K562 (cell line): ENCODE measurements at regions not wholly inside any gene's neighbourhood (a gene's known extent, or its start where the extent isn't known, plus 50 kb on each side); places are given as distances from the start of the nearest gene placed in this dataset.

Experiments used
- ATAC-seq: fragments of 200-7000 bp; cut with Tn5 transposase; 3 replicates; pipeline ENCODE4 v1.9.1; 2020; ENCODE audit warnings: moderate library complexity
- BruUV-seq: library from RNA; stranded (reverse); fragments of 400-500 nt; replicated peaks from 2 replicates; lab custom pipeline; 2021; lab: Mats Ljungman, UMichigan
- CTCF ChIA-PET: fragments of 300-600 bp; formaldehyde crosslinking; extraction: SDS; loops from one replicate; lab custom pipeline; 2021; ENCODE audit warnings: low intra/inter-chr PET ratio; lab: Yijun Ruan, JAX
- POLR2A ChIA-PET: fragments of 300-600, 350-650 bp; sonication (Branson Sonifier 250); formaldehyde crosslinking; extraction: SDS; loops from one replicate; lab custom pipeline; 2021; ENCODE audit warnings: antibody characterized with exemption, inconsistent platforms; lab: Yijun Ruan, JAX
- DNase-seq, 4 experiments: peaks; one replicate each; pipeline versions ENCODE4 v3.0.0 to v3.0.0-alpha.2; 2011 to 2018; ENCODE audit warnings: low spot score in 3 of 4, mixed read lengths in 3 of 4; ENCODE audit errors: extremely low read depth in 1 of 4
- FAIRE-seq: peaks from 2 replicates; lab custom pipeline; 2011; peaks lifted over from hg19 to GRCh38; lab: Jason Lieb, UNC
- H2AFZ ChIP-seq: 2 replicates; pipeline ENCODE4 v1.6.0; 2011; ENCODE audit warnings: low read depth, low read length, control low read depth, inconsistent platforms
- H3K27ac ChIP-seq: fragments of 200-600 bp; 3 replicates; pipeline ENCODE4 v1.8.0; 2011; ENCODE audit warnings: low read depth, mild to moderate bottlenecking, control low read depth, inconsistent platforms, low read length, moderate library complexity, mixed read lengths; ENCODE audit errors: extremely low read depth
- H3K27me3 ChIP-seq, 2 experiments: fragments of 300-600 bp in 1 of 2; 2 replicates in 1 of 2; 3 replicates in 1 of 2; pipeline versions ENCODE4 v1.6.0 to v1.8.0; 2011; ENCODE audit warnings: inconsistent platforms in 2 of 2, low read length in 2 of 2, mild to moderate bottlenecking in 1 of 2, mixed read lengths in 1 of 2, moderate library complexity in 1 of 2; ENCODE audit not compliant: control insufficient read depth in 2 of 2, insufficient read depth in 2 of 2
- H3K36me3 ChIP-seq: fragments of 300-600 bp; 3 replicates; pipeline ENCODE4 v1.8.0; 2011; ENCODE audit warnings: mild to moderate bottlenecking, low read length, inconsistent platforms; ENCODE audit not compliant: control insufficient read depth, insufficient read depth
- H3K4me1 ChIP-seq, 2 experiments: fragments of 200-600 bp in 1 of 2; replicated peaks in 1 of 2; 2 replicates in 1 of 2; 3 replicates in 1 of 2; pipeline versions ENCODE4 v1.5.1 to v1.8.0; 2011; ENCODE audit warnings: inconsistent platforms in 2 of 2, low read length in 2 of 2, mild to moderate bottlenecking in 1 of 2, mixed read lengths in 1 of 2, moderate library complexity in 1 of 2; ENCODE audit not compliant: control insufficient read depth in 2 of 2, insufficient read depth in 2 of 2
- H3K4me2 ChIP-seq: 2 replicates; pipeline ENCODE4 v1.6.1; 2011; ENCODE audit warnings: low read length, control low read depth, inconsistent platforms, mixed read lengths; ENCODE audit not compliant: insufficient read depth
- H3K4me3 ChIP-seq: fragments of 200-600 bp; sonication (generic), shearing (Covaris generic); 2 replicates; pipeline ENCODE4 v1.5.1; 2016; ENCODE audit warnings: control low read depth, inconsistent platforms
- H3K79me2 ChIP-seq: fragments of 200-600 bp; 3 replicates; pipeline ENCODE4 v1.8.0; 2011; ENCODE audit warnings: low read length, inconsistent platforms; ENCODE audit not compliant: control insufficient read depth, insufficient read depth
- H3K9ac ChIP-seq, 2 experiments: 2 replicates each; pipeline versions ENCODE4 v1.6.0 to v1.6.1; 2011; ENCODE audit warnings: low read depth in 2 of 2, low read length in 2 of 2, control low read depth in 1 of 2, inconsistent platforms in 1 of 2, mild to moderate bottlenecking in 1 of 2, mixed read lengths in 1 of 2; ENCODE audit not compliant: insufficient read depth in 1 of 2
- H3K9me1 ChIP-seq: one replicate; pipeline ENCODE4 v1.6.0; 2011; ENCODE audit warnings: inconsistent platforms, mild to moderate bottlenecking, low read length, moderate library complexity; ENCODE audit not compliant: control insufficient read depth, insufficient read depth
- H3K9me3 ChIP-seq: replicated peaks from 2 replicates; pipeline ENCODE4 v1.5.1; 2011; ENCODE audit warnings: low read depth, low read length, inconsistent platforms; ENCODE audit not compliant: control insufficient read depth, insufficient read depth
- H4K20me1 ChIP-seq: replicated peaks from 2 replicates; pipeline ENCODE4 v1.6.1; 2011; ENCODE audit warnings: low read length, inconsistent platforms, mixed read lengths; ENCODE audit not compliant: control insufficient read depth, insufficient read depth
- ARHGAP35 ChIP-seq: fragments of 450-650 bp; IDR thresholded peaks from 2 replicates; pipeline ENCODE4 v1.6.1; 2018; ENCODE audit not compliant: partially characterized antibody
- ELF1 ChIP-seq: fragments of 200-800 bp; sonication (Bioruptor generic); IDR thresholded peaks from 2 replicates; pipeline ENCODE4 v1.6.1; 2016; ENCODE audit warnings: missing genetic modification characterization, missing compliant biosample characterization
- FOXK2 ChIP-seq, 2 experiments: fragments of 450-650 bp; IDR thresholded peaks in 1 of 2; conservative IDR thresholded peaks in 1 of 2; 2 replicates each; pipeline ENCODE4 v1.6.1; 2016; ENCODE audit warnings: low read depth in 2 of 2, mild to moderate bottlenecking in 1 of 2
- GATAD2A ChIP-seq: fragments of 450-650 bp; IDR thresholded peaks from 2 replicates; pipeline ENCODE4 v1.6.1; 2017
- ILK ChIP-seq: fragments of 450-650 bp; IDR thresholded peaks from 2 replicates; pipeline ENCODE4 v1.6.1; 2016; ENCODE audit warnings: missing genetic modification characterization, low read depth, mild to moderate bottlenecking, missing compliant biosample characterization, moderate library complexity, borderline replicate concordance
- L3MBTL2 ChIP-seq: fragments of 450-650 bp; IDR thresholded peaks from 2 replicates; pipeline ENCODE4 v1.6.1; 2016; ENCODE audit warnings: mild to moderate bottlenecking, moderate library complexity
- MTA1 ChIP-seq: fragments of 450-650 bp; IDR thresholded peaks from 2 replicates; pipeline ENCODE4 v1.6.1; 2017; ENCODE audit warnings: borderline replicate concordance
- NCOR1 ChIP-seq: fragments of 450-650 bp; IDR thresholded peaks from 2 replicates; pipeline ENCODE4 v1.6.1; 2016; ENCODE audit warnings: mild to moderate bottlenecking, moderate library complexity
- NFIX ChIP-seq: fragments of 250-450 bp; sonication (Bioruptor Pico); IDR thresholded peaks from 2 replicates; pipeline ENCODE4 v1.4.0; 2020; ENCODE audit warnings: low read depth, mild to moderate bottlenecking, moderate library complexity
- PHF20 ChIP-seq: fragments of 450-650 bp; IDR thresholded peaks from 2 replicates; pipeline ENCODE4 v1.6.1; 2018; ENCODE audit not compliant: partially characterized antibody
- POLR2G ChIP-seq: fragments of 200-400 bp; formaldehyde crosslinking; IDR thresholded peaks from 2 replicates; pipeline ENCODE4 v1.6.1; 2017; ENCODE audit warnings: low read depth, mild to moderate bottlenecking, antibody characterized with exemption, low read length, moderate library complexity
- SMAD2 ChIP-seq: fragments of 150-350 bp; IDR thresholded peaks from 2 replicates; pipeline ENCODE4 v1.6.1; 2014; ENCODE audit warnings: low read depth, mild to moderate bottlenecking, low read length
- U2AF1 ChIP-seq: fragments of 200-400 bp; formaldehyde crosslinking; optimal IDR thresholded peaks from 2 replicates; pipeline ENCODE3; 2017; ENCODE audit warnings: mild to moderate bottlenecking, low read depth, low read length, moderate library complexity
- ZNF124 ChIP-seq: sonication (generic); formaldehyde crosslinking; IDR thresholded peaks from 2 replicates; pipeline ENCODE4 v1.8.1; 2022; ENCODE audit warnings: missing genetic modification reagents
- ZNF143 ChIP-seq: sonication (generic); formaldehyde crosslinking; IDR thresholded peaks from 2 replicates; pipeline ENCODE4 v1.9.0; 2022; ENCODE audit warnings: mild to moderate bottlenecking, missing genetic modification reagents
- ZNF347 ChIP-seq: fragments of 450-650 bp; formaldehyde crosslinking; IDR thresholded peaks from 2 replicates; pipeline ENCODE4 v1.4.0; 2020; ENCODE audit warnings: low read depth, mild to moderate bottlenecking, moderate library complexity
- ZNF57 ChIP-seq: fragments of 450-650 bp; formaldehyde crosslinking; IDR thresholded peaks from 2 replicates; pipeline ENCODE4 v1.4.0; 2020; ENCODE audit warnings: mild to moderate bottlenecking, moderate library complexity
- WGBS: fragments of 100-300 bp; shearing (Covaris generic); methylation state at CpG from one replicate; pipeline ENCODE4 v1.1.6; 2016; ENCODE audit warnings: low coverage, mixed read lengths; ENCODE audit not compliant: insufficient coverage; ENCODE audit errors: missing lambda C conversion rate; 5-methylcytosine and 5-hydroxymethylcytosine counted together
- in situ Hi-C: fragments of 300-500 bp; cut with MboI; formaldehyde crosslinking; loops from 4 replicates; pipeline ENCODE4 v1.15.0; 2018; ENCODE audit warnings: inconsistent platforms, mixed read lengths
- intact Hi-C: fragments of 100-400 bp; cut with micrococcal nuclease; formaldehyde crosslinking; loops from 2 replicates; pipeline ENCODE4 v1.14.2; 2022
- TF ChIP-seq, protein P1 (sequence below): fragments of 450-650 bp; conservative IDR thresholded peaks from 2 replicates; pipeline ENCODE4 v1.6.1; 2016; ENCODE audit warnings: missing genetic modification characterization, low read depth, mild to moderate bottlenecking, control low read depth, missing compliant biosample characterization
- TF ChIP-seq, protein P2 (sequence below): fragments of 250-450 bp; sonication (Bioruptor Pico); IDR thresholded peaks from 2 replicates; pipeline ENCODE4 v1.9.0; 2021; ENCODE audit warnings: mild to moderate bottlenecking
- TF ChIP-seq, protein P3 (sequence below): fragments of 450-650 bp; conservative IDR thresholded peaks from 2 replicates; pipeline ENCODE4 v1.6.1; 2016; ENCODE audit warnings: missing genetic modification characterization, low read depth, mild to moderate bottlenecking, missing compliant biosample characterization, moderate library complexity

DNA sequence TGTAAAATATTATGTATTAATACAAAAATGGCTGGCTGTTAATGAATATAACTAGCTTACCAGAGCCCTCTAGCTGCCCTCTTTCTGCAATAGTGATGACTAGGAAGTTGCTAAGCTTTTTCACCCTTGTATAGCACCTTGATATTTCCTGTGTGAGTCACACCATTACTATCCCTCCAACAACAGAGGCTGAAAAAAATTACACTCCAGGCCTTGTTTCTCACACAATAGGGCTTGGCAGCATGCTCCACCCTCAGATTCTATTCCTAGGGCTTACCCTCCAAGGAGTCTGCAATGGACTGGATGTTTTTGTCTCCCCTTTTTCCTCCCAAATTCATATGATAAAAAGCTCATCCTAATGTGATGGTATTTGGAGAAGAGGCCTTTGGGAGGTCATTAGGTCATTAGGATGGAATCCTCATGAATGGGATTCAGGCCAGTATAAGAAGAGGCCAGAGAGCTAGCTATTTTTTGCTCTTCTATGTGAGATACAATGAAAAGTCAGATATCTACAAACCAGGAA lies 184.6 kb upstream of the MAP1B start (continued):
- no peak for TF ChIP-seq POLR2G
- peak; percentile 41; the same call in 1 of the 2 replicates for TF ChIP-seq ELF1 (tag)
- TF ChIP-seq U2AF1 = no peak
- TF ChIP-seq, all 486 proteins: peak for 8

DNA sequence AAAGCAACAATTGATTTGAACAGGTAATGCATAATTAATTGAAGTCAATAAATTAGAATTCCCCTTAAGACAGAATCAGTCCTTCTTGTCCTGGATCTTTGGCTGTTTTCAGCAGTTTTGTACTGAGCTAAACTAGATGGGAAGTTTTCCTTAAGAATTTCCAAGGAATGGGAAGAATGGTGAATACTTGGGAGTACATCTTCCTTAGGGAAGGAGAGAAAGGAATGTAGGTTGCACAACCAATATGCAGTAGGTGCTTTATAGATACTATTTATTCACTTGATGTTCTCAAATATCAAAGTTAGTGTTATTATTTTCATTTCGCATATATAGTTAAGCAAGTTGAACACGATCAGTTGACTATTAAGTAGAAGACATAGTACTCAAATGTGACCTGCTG lies 183.5 kb upstream of the MAP1B start:
- DNase-seq (no peak), FAIRE-seq (no peak), ATAC-seq (no peak)
- H3K4me1 ChIP-seq = no peaks in the 10 kb centered on the region
- POLR2A ChIA-PET = no interaction called here
- H3K4me3 ChIP-seq = no peak overlapping the region
- BruUV-seq = no TSS peak
- no peaks in the 10 kb centered on the region for H4K20me1 ChIP-seq
- CTCF ChIA-PET = no interaction called here
- no peaks in the 10 kb centered on the region for H3K27me3 ChIP-seq
- H3K9me1 ChIP-seq = no peaks in the 10 kb centered on the region
- H3K36me3 ChIP-seq = no peaks in the 10 kb centered on the region
- H2AFZ ChIP-seq = no peak overlapping the region
- 8% methylated on average over 2 of the region's 2 CpGs for WGBS
- in situ Hi-C loops = no loop called here
- intact Hi-C loops = no loop called here
- H3K27ac ChIP-seq = no peak overlapping the region
- H3K9me3 ChIP-seq = no peaks in the 10 kb centered on the region
- no peak overlapping the region for H3K4me2 ChIP-seq
- no peak overlapping the region for H3K9ac ChIP-seq
- no peaks in the 10 kb centered on the region for H3K79me2 ChIP-seq
- TF ChIP-seq ZNF57 (CRISPR knock-in tag) (no peak), NCOR1 (no peak), ZNF124 (CRISPR knock-in tag) (no peak), NFIX (CRISPR knock-in tag) (no peak), PHF20 (no peak), ZNF347 (CRISPR knock-in tag) (no peak), GATAD2A (no peak), L3MBTL2 (no peak), ARHGAP35 (no peak), MTA1 (no peak), ZNF143 (CRISPR knock-in tag) (no peak), ILK (no peak), FOXK2 (conservative IDR thresholded peaks at IDR 0.05 in 1 of 2, IDR thresholded peaks at IDR 0.05 in 1 of 2; ENCODE audit: low read depth in 2 of 2) (no peak), SMAD2 (no peak)
- TF ChIP-seq, protein P1, sequence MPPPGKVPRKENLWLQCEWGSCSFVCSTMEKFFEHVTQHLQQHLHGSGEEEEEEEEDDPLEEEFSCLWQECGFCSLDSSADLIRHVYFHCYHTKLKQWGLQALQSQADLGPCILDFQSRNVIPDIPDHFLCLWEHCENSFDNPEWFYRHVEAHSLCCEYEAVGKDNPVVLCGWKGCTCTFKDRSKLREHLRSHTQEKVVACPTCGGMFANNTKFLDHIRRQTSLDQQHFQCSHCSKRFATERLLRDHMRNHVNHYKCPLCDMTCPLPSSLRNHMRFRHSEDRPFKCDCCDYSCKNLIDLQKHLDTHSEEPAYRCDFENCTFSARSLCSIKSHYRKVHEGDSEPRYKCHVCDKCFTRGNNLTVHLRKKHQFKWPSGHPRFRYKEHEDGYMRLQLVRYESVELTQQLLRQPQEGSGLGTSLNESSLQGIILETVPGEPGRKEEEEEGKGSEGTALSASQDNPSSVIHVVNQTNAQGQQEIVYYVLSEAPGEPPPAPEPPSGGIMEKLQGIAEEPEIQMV (tag) = no peak
- TF ChIP-seq, protein P2, sequence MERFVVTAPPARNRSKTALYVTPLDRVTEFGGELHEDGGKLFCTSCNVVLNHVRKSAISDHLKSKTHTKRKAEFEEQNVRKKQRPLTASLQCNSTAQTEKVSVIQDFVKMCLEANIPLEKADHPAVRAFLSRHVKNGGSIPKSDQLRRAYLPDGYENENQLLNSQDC (CRISPR knock-in tag) = no peak
- TF ChIP-seq, protein P3, sequence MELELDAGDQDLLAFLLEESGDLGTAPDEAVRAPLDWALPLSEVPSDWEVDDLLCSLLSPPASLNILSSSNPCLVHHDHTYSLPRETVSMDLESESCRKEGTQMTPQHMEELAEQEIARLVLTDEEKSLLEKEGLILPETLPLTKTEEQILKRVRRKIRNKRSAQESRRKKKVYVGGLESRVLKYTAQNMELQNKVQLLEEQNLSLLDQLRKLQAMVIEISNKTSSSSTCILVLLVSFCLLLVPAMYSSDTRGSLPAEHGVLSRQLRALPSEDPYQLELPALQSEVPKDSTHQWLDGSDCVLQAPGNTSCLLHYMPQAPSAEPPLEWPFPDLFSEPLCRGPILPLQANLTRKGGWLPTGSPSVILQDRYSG (tag) = no peak
